GM23248 (cell line): ENCODE measurements at regions not wholly inside any gene's neighbourhood (a gene's known extent, or its start where the extent isn't known, plus 50 kb on each side); places are given as distances from the start of the nearest gene placed in this dataset.

Source experiments
- DNase-seq: peaks from one replicate; pipeline ENCODE4 v3.0.0-alpha.2; 2015
- H2AFZ ChIP-seq: fragments of 200-600 bp; sonication (generic); 2 replicates; pipeline ENCODE4 v1.6.1; 2016; ENCODE audit warnings: antibody characterized with exemption
- H3F3A ChIP-seq: fragments of 200-600 bp; sonication (generic); 2 replicates; pipeline ENCODE4 v1.6.1; 2016; ENCODE audit warnings: mild to moderate bottlenecking, antibody characterized with exemption, mixed run types; ENCODE audit not compliant: insufficient read depth
- H3K27ac ChIP-seq: fragments of 200-600 bp; sonication (generic); 2 replicates; pipeline ENCODE4 v1.5.1; 2016; ENCODE audit warnings: mild to moderate bottlenecking
- H3K27me3 ChIP-seq: fragments of 200-600 bp; sonication (generic); replicated peaks from 2 replicates; pipeline ENCODE4 v1.6.1; 2016; ENCODE audit warnings: mild to moderate bottlenecking; ENCODE audit not compliant: insufficient read depth
- H3K36me3 ChIP-seq: fragments of 200-600 bp; sonication (generic); 2 replicates; pipeline ENCODE4 v1.6.1; 2016; ENCODE audit warnings: low read depth, mild to moderate bottlenecking
- H3K4me1 ChIP-seq: fragments of 200-600 bp; sonication (generic); 2 replicates; pipeline ENCODE4 v1.6.1; 2016; ENCODE audit warnings: mild to moderate bottlenecking; ENCODE audit not compliant: insufficient read depth
- H3K4me2 ChIP-seq: fragments of 200-600 bp; sonication (generic); one replicate; pipeline ENCODE4 v1.6.1; 2016; ENCODE audit warnings: mild to moderate bottlenecking; ENCODE audit not compliant: unreplicated experiment
- H3K4me3 ChIP-seq: fragments of 200-600 bp; sonication (generic); 2 replicates; pipeline ENCODE4 v1.5.1; 2016; ENCODE audit warnings: mild to moderate bottlenecking
- H3K79me2 ChIP-seq: fragments of 200-600 bp; sonication (generic); 2 replicates; pipeline ENCODE4 v1.6.1; 2016; ENCODE audit warnings: mild to moderate bottlenecking; ENCODE audit not compliant: insufficient read depth
- H3K9ac ChIP-seq: fragments of 200-600 bp; sonication (generic); 2 replicates; pipeline ENCODE4 v1.6.1; 2016; ENCODE audit warnings: mild to moderate bottlenecking
- H3K9me2 ChIP-seq: fragments of 200-600 bp; sonication (generic); 2 replicates; pipeline ENCODE4 v1.6.1; 2016; ENCODE audit warnings: mixed run types, mild to moderate bottlenecking, moderate library complexity; ENCODE audit not compliant: insufficient read depth
- H3K9me3 ChIP-seq: fragments of 200-600 bp; sonication (generic); one replicate; pipeline ENCODE4 v1.6.1; 2017; ENCODE audit warnings: low read depth
- H4K20me1 ChIP-seq: fragments of 200-600 bp; sonication (generic); 2 replicates; pipeline ENCODE4 v1.6.0; 2016; ENCODE audit not compliant: insufficient read depth
- EZH2 ChIP-seq: fragments of 200-600 bp; sonication (generic); IDR thresholded peaks from 2 replicates; pipeline ENCODE4 v1.6.1; 2018; ENCODE audit warnings: antibody characterized with exemption, mild to moderate bottlenecking; ENCODE audit not compliant: insufficient read depth, poor library complexity, severe bottlenecking
- EZH2phosphoT487 ChIP-seq: fragments of 200-600 bp; sonication (generic); IDR thresholded peaks from 2 replicates; pipeline ENCODE4 v1.6.1; 2018; ENCODE audit warnings: antibody characterized with exemption, moderate library complexity, mild to moderate bottlenecking, low read depth; ENCODE audit not compliant: insufficient read depth
- WGBS, 2 experiments: methylation state at CpG; one replicate each; pipeline ENCODE4 v1.1.6; 2015 to 2017; ENCODE audit warnings: low lambda C conversion rate in 2 of 2, low coverage in 1 of 2; ENCODE audit errors: missing lambda C conversion rate in 2 of 2; 5-methylcytosine and 5-hydroxymethylcytosine counted together
- in situ Hi-C: fragments of 300-500 bp; cut with MboI; formaldehyde crosslinking; loops from 2 replicates; pipeline ENCODE4 v1.15.0; 2020

- H3K27me3 ChIP-seq, result peaks cover 7% of the 10 kb centered on the region; the same call in 1 of the 2 replicates
- H3K4me3 ChIP-seq, result no peak overlapping the region
- no peak overlapping the region for H3K4me2 ChIP-seq
- H3K79me2 ChIP-seq, result no peaks in the 10 kb centered on the region
- no peak for TF ChIP-seq EZH2phosphoT487
- no peak for TF ChIP-seq EZH2
- no peak overlapping the region for H3K27ac ChIP-seq
- no peak overlapping the region for H2AFZ ChIP-seq
- no peaks in the 10 kb centered on the region for H3F3A ChIP-seq
- DNase-seq, result no peak
- WGBS, 2 experiments, result 50 to 52% methylated on average over 3 of the region's 3 CpGs
- in situ Hi-C loops, result no loop called here
- no peaks in the 10 kb centered on the region for H4K20me1 ChIP-seq
- no peaks in the 10 kb centered on the region for H3K4me1 ChIP-seq
- no peaks in the 10 kb centered on the region for H3K36me3 ChIP-seq
- no peak overlapping the region for H3K9ac ChIP-seq
- no peaks in the 10 kb centered on the region for H3K9me3 ChIP-seq
- H3K9me2 ChIP-seq, result no peaks in the 10 kb centered on the region
These were observed 60.8 kb upstream of the FAM3C start for GRCh38 chr7:121456785-121457359.

GRCh38 chr7:121456015-121456414 lies 59.9 kb upstream of the FAM3C start:
- Histone ChIP-seq H3K4me2 (no peak overlapping the region), H3K4me3 (no peak overlapping the region), H3F3A (no peaks in the 10 kb centered on the region), H3K4me1 (no peaks in the 10 kb centered on the region), H3K27me3 (peaks cover 7% of the 10 kb centered on the region; the same call in 1 of the 2 replicates), H3K9me2 (no peaks in the 10 kb centered on the region), H3K9ac (no peak overlapping the region), H3K9me3 (no peaks in the 10 kb centered on the region), H2AFZ (no peak overlapping the region), H4K20me1 (no peaks in the 10 kb centered on the region), H3K36me3 (no peaks in the 10 kb centered on the region), H3K79me2 (no peaks in the 10 kb centered on the region), H3K27ac (no peak overlapping the region)
- in situ Hi-C loops, result no loop called here
- WGBS, 2 experiments, result 31 to 33% methylated on average over 1 of the region's 1 CpG
- no peak for DNase-seq
- TF ChIP-seq EZH2phosphoT487 (no peak), EZH2 (no peak)

- Histone ChIP-seq H3K9me2 (no peaks in the 10 kb centered on the region), H3K9me3 (no peaks in the 10 kb centered on the region), H4K20me1 (no peaks in the 10 kb centered on the region), H3K4me1 (peaks cover under 1% of the 10 kb centered on the region; the same call in 1 of the 2 replicates), H3F3A (no peaks in the 10 kb centered on the region), H3K9ac (no peak overlapping the region), H3K27me3 (no peaks in the 10 kb centered on the region), H3K4me3 (no peak overlapping the region), H3K27ac (no peak overlapping the region), H3K79me2 (no peaks in the 10 kb centered on the region), H3K4me2 (no peak overlapping the region), H3K36me3 (no peaks in the 10 kb centered on the region), H2AFZ (no peak overlapping the region)
- in situ Hi-C loops, result no loop called here
- TF ChIP-seq EZH2phosphoT487 (no peak), EZH2 (no peak)
- DNase-seq, result no peak
These were observed 56.3 kb upstream of the FAM3C start for GRCh38 chr7:121452389-121452788.

- Histone ChIP-seq H3K27me3 (no peaks in the 10 kb centered on the region), H3F3A (no peaks in the 10 kb centered on the region), H3K36me3 (no peaks in the 10 kb centered on the region), H3K4me3 (no peak overlapping the region), H2AFZ (no peak overlapping the region), H4K20me1 (no peaks in the 10 kb centered on the region), H3K9ac (no peak overlapping the region), H3K9me3 (no peaks in the 10 kb centered on the region), H3K9me2 (no peaks in the 10 kb centered on the region), H3K27ac (no peak overlapping the region), H3K4me1 (peaks cover 7% of the 10 kb centered on the region; the same call in 1 of the 2 replicates), H3K79me2 (no peaks in the 10 kb centered on the region), H3K4me2 (no peak overlapping the region)
- TF ChIP-seq EZH2, result no peak
- TF ChIP-seq EZH2phosphoT487, result no peak
- WGBS, 2 experiments, result 82 to 88% methylated on average over 5 of the region's 5 CpGs
- in situ Hi-C loops, result no loop called here
- DNase-seq, result no peak
These were observed 55.4 kb upstream of the FAM3C start for GRCh38 chr7:121451367-121452094.
